ENCODE measurements at regions not wholly inside any gene's neighbourhood (a gene's known extent, or its start where the extent isn't known, plus 50 kb on each side); places are given as distances from the start of the nearest gene placed in this dataset.

DNA sequence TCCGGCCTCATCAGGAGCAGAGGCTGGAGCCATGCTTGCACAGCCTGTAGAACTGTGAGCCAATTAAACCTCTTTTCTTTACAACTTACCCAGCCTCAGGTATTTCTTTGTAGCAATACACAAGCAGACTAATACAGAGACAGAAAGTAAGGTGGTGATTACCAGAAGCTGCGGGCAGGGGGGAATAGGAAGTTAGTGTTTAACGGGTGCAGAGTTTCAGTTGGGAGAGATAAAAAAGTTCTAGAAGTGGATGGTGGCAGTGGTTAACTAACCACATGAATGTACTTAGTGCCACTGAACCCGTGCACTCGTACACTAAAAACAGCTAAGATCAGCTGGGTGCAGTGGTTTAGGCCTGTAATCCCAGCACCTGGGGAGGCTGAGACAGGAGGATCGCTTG lies 80.4 kb upstream of the TARDBP start:
- no peaks in the 10 kb centered on the region for H3K4me1 ChIP-seq
- peaks cover 0 to 10% (median 8%) of the 10 kb centered on the region in 4 donors for H3K9me3 ChIP-seq
- no peaks in the 10 kb centered on the region for H3K36me3 ChIP-seq
- intact Hi-C loops (cut with DNase I): no loop called here
- H3K4me3 ChIP-seq: no peak overlapping the region
- TF ChIP-seq, protein P1, sequence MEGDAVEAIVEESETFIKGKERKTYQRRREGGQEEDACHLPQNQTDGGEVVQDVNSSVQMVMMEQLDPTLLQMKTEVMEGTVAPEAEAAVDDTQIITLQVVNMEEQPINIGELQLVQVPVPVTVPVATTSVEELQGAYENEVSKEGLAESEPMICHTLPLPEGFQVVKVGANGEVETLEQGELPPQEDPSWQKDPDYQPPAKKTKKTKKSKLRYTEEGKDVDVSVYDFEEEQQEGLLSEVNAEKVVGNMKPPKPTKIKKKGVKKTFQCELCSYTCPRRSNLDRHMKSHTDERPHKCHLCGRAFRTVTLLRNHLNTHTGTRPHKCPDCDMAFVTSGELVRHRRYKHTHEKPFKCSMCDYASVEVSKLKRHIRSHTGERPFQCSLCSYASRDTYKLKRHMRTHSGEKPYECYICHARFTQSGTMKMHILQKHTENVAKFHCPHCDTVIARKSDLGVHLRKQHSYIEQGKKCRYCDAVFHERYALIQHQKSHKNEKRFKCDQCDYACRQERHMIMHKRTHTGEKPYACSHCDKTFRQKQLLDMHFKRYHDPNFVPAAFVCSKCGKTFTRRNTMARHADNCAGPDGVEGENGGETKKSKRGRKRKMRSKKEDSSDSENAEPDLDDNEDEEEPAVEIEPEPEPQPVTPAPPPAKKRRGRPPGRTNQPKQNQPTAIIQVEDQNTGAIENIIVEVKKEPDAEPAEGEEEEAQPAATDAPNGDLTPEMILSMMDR (IDR thresholded peaks at IDR 0.05): no peak
- TF ChIP-seq POLR2A (IDR thresholded peaks at IDR 0.05; ENCODE audit: low read depth): no peak
- TF ChIP-seq POLR2AphosphoS5 (IDR thresholded peaks at IDR 0.05): no peak
- TF ChIP-seq EP300 (IDR thresholded peaks at IDR 0.05): no peak
- DNase-seq (ENCODE audit: extremely low spot score): no peak
- 83% methylated on average over 6 of the region's 6 CpGs for WGBS
- peaks cover 0 to 14% (median 0%) of the 10 kb centered on the region in 4 donors for H3K27me3 ChIP-seq
- no peak overlapping the region for H3K27ac ChIP-seq (replicated peaks in 1 of 4)

DNA sequence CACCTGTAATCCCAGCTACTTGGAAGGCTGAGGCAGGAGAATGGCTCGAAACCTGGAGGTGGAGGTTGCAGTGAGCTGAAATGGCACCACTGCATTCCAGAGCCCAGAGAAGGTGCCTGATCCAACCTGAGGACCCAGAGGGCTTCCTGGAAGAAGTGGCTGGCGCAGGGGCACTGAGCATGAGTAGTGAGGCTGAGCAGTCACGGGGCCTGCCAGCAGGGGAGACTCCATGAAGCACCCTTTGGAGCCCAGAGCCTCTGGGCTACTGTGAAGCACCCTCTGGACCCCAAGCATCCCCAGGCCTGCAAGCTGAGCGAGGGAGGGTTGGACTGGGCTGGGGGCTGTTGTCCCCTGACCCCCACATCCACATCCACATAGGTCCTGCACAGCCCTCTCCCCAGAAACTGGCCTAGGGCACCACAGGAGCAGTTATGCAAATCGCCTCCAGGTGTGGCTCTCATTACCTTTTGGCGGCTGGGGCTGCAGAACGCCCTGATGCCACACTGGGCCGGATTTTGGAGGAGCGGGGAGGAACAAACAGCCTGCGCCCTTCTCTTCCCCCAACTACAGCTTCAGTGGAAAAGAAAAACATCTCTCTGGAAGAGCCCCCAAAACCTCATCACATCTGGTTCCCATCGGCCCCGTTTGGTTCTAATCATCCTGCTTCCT lies 78.2 kb upstream of the TARDBP start:
- Histone ChIP-seq H3K27me3 (peaks cover 0 to 14% (median 0%) of the 10 kb centered on the region in 4 donors), H3K9me3 (no peaks in the 10 kb centered on the region), H3K4me1 (no peaks in the 10 kb centered on the region), H3K36me3 (no peaks in the 10 kb centered on the region), H3K4me3 (no peak overlapping the region), H3K27ac (replicated peaks in 1 of 4) (no peak overlapping the region)
- TF ChIP-seq POLR2A (IDR thresholded peaks at IDR 0.05; ENCODE audit: low read depth) (no peak), EP300 (IDR thresholded peaks at IDR 0.05) (no peak), POLR2AphosphoS5 (IDR thresholded peaks at IDR 0.05) (no peak)
- TF ChIP-seq, protein P1 (IDR thresholded peaks at IDR 0.05): no peak
- no peak for DNase-seq (ENCODE audit: extremely low spot score)
- intact Hi-C loops (cut with DNase I): no loop called here
- 78% methylated on average over 11 of the region's 12 CpGs for WGBS

DNA sequence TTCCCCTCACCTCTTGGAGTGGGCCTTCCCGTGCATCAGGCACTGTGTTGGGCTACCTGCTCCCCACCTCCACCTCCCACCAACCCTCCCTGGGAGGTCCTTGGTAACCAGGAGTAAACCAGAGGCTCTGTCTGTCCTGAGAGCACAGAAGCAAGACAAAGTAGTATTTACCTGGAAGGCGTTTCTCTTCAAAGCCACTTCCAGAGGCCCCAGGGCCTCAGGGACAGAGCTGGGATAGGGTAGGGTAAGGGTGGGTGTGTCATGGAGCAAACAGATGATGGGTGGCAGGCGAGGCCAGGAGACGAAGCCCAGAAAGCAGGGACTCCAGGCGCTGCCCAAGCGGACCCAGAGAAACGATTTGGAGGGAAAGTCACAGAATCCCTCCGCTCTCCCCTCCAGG lies 77.2 kb upstream of the TARDBP start:
- WGBS: 67% methylated on average over 8 of the region's 8 CpGs
- intact Hi-C loops (cut with DNase I): no loop called here
- TF ChIP-seq POLR2AphosphoS5 (IDR thresholded peaks at IDR 0.05) (no peak), EP300 (IDR thresholded peaks at IDR 0.05) (no peak), POLR2A (IDR thresholded peaks at IDR 0.05; ENCODE audit: low read depth) (no peak)
- TF ChIP-seq, protein P1 (IDR thresholded peaks at IDR 0.05): no peak

DNA sequence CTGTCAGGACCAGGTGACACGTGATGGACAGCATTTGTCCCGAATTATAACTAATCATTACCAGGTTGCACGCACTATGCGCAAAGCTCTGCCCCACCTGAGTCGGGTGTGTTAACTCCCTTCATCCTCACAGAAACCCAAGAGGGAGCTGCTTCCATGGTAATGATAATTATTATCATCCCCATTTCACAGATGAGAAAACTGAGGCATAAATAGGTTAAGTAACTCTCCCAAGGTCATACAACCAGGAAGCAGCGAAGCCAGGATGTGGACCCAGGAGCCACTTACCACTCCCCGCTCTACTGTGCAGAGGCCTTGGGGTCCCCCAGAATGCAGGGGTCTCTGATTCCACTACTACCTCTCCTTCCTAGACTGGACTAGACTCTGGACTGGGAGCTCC lies 76.7 kb upstream of the TARDBP start:
- Histone ChIP-seq H3K4me3 (no peak overlapping the region), H3K27ac (replicated peaks in 1 of 4) (no peak overlapping the region), H3K9me3 (no peaks in the 10 kb centered on the region), H3K36me3 (no peaks in the 10 kb centered on the region), H3K27me3 (peaks cover 0 to 14% (median 0%) of the 10 kb centered on the region in 4 donors), H3K4me1 (no peaks in the 10 kb centered on the region)
- intact Hi-C loops (cut with DNase I): no loop called here
- DNase-seq (ENCODE audit: extremely low spot score): no peak
- no peak for TF ChIP-seq EP300 (IDR thresholded peaks at IDR 0.05)
- no peak for TF ChIP-seq POLR2AphosphoS5 (IDR thresholded peaks at IDR 0.05)
- TF ChIP-seq, protein P1 (IDR thresholded peaks at IDR 0.05): no peak
- no peak for TF ChIP-seq POLR2A (IDR thresholded peaks at IDR 0.05; ENCODE audit: low read depth)
- 89% methylated on average over 7 of the region's 7 CpGs for WGBS

More for the DNA sequence above, 77.2 kb upstream of the TARDBP start:
- H3K9me3 ChIP-seq: no peaks in the 10 kb centered on the region
- no peak overlapping the region for H3K27ac ChIP-seq (replicated peaks in 1 of 4)
- no peaks in the 10 kb centered on the region for H3K4me1 ChIP-seq
- peaks cover 0 to 14% (median 0%) of the 10 kb centered on the region in 4 donors for H3K27me3 ChIP-seq
- no peaks in the 10 kb centered on the region for H3K36me3 ChIP-seq
- DNase-seq (ENCODE audit: extremely low spot score): no peak
- H3K4me3 ChIP-seq: no peak overlapping the region

Data from esophagus muscularis mucosa (tissue), 4 donors.